NB4 (cell line): ENCODE measurements at regions not wholly inside any gene's neighbourhood (a gene's known extent, or its start where the extent isn't known, plus 50 kb on each side); places are given as distances from the start of the nearest gene placed in this dataset.

Source experiments
- CTCF ChIP-seq: IDR thresholded peaks from one replicate; pipeline ENCODE4 v1.5.1; 2012; ENCODE audit warnings: low read depth, low read length
- MYC ChIP-seq: IDR thresholded peaks from 2 replicates; pipeline ENCODE4 v1.6.1; 2011; ENCODE audit warnings: low read depth, low read length

DNA sequence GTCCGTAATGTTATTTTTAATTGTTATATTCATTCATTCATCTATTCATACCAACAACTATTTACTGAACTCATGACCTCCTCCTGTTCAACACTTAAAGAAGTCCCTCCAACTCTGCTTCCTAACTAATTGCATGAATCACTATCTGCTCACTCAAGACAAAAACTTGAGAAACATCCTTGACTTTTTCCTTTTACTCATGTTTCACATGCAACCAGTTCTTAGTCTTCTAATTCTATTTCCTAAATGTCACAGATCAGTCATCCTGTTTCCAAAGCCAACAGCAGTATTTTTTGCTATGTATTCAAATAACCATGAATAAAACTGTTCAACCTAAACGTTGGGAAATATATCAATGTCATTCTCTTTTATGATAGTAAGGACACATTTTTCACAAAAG is 124.6 kb upstream of the GBE1 start:
- TF ChIP-seq CTCF (no peak), MYC (no peak)
